Astrocyte (in vitro differentiated cells and primary cell): ENCODE measurements at regions not wholly inside any gene's neighbourhood (a gene's known extent, or its start where the extent isn't known, plus 50 kb on each side); places are given as distances from the start of the nearest gene placed in this dataset.

Experiments used
- CTCF ChIP-seq: IDR thresholded peaks from 2 replicates; pipeline ENCODE4 v1.5.1; 2011; ENCODE audit warnings: low read depth, mild to moderate bottlenecking, inconsistent platforms, low read length, moderate library complexity; ENCODE audit not compliant: insufficient read depth
- EZH2 ChIP-seq: IDR thresholded peaks from 2 replicates; pipeline ENCODE4 v1.6.1; 2012; ENCODE audit warnings: mild to moderate bottlenecking, low read length, inconsistent platforms; ENCODE audit not compliant: insufficient read depth

- TF ChIP-seq EZH2 (no peak), CTCF (no peak)
These were observed 1007.7 kb upstream of the CDH2 start for GRCh38 chr18:29184654-29185053.
